NCI-H524 treated with DMSO at 0.1 percent for 48 hours (cell line): ENCODE measurements at regions not wholly inside any gene's neighbourhood (a gene's known extent, or its start where the extent isn't known, plus 50 kb on each side); places are given as distances from the start of the nearest gene placed in this dataset.
A peak's percentile ranks its signal among the peaks of the same experiment; 100 is the strongest.

ENCODE experiments used
- DNase-seq: peaks from one replicate; lab custom pipeline; 2025; lab: John Stamatoyannopoulos, UW

GRCh38 chr1:164949771-164950471 lies 390.9 kb downstream of the PBX1 start:
- DNase-seq, result no peak

- DNase-seq, result no peak
These were observed 389.1 kb downstream of the PBX1 start for GRCh38 chr1:164948101-164948500.

- DNase-seq, result no peak
These were observed 378.3 kb downstream of the PBX1 start for GRCh38 chr1:164937291-164937690.

- no peak for DNase-seq
These were observed 373.6 kb downstream of the PBX1 start for GRCh38 chr1:164932580-164932979.

- DNase-seq, result no peak
These were observed 371.8 kb downstream of the PBX1 start for GRCh38 chr1:164930833-164931232.

- no peak for DNase-seq
These were observed 371.3 kb downstream of the PBX1 start for GRCh38 chr1:164930241-164930640.

- no peak for DNase-seq
These were observed 369.3 kb downstream of the PBX1 start for GRCh38 chr1:164928232-164928812.

- peak; percentile 54 for DNase-seq
These were observed 367.1 kb downstream of the PBX1 start for GRCh38 chr1:164926107-164926506.

- no peak for DNase-seq
These were observed 363.6 kb downstream of the PBX1 start for GRCh38 chr1:164922585-164922984.

GRCh38 chr1:164921493-164921892 lies 362.5 kb downstream of the PBX1 start:
- no peak for DNase-seq

GRCh38 chr1:164918140-164918539 lies 359.2 kb downstream of the PBX1 start:
- no peak for DNase-seq

- no peak for DNase-seq
These were observed 355.2 kb downstream of the PBX1 start for GRCh38 chr1:164914208-164914607.

- no peak for DNase-seq
These were observed 353.3 kb downstream of the PBX1 start for GRCh38 chr1:164912290-164912689.

GRCh38 chr1:164910671-164911070 lies 351.7 kb downstream of the PBX1 start:
- DNase-seq, result no peak

- no peak for DNase-seq
These were observed 348.7 kb downstream of the PBX1 start for GRCh38 chr1:164907666-164908065.

- no peak for DNase-seq
These were observed 346.9 kb downstream of the PBX1 start for GRCh38 chr1:164905869-164906268.

GRCh38 chr1:164902491-164902890 lies 343.5 kb downstream of the PBX1 start:
- no peak for DNase-seq
